IMR-90 (cell line): ENCODE measurements at regions not wholly inside any gene's neighbourhood (a gene's known extent, or its start where the extent isn't known, plus 50 kb on each side); places are given as distances from the start of the nearest gene placed in this dataset.

ENCODE experiments used
- ATAC-seq: fragments of 200-7000 bp; cut with Tn5 transposase; 2 replicates; pipeline ENCODE4 v1.9.1; 2020; ENCODE audit warnings: low read depth, mild to moderate bottlenecking, moderate library complexity
- BruUV-seq: library from RNA; stranded (reverse); fragments of 400-500 nt; replicated peaks from 2 replicates; lab custom pipeline; 2021; lab: Mats Ljungman, UMichigan
- CTCF ChIA-PET: fragments of 300-600 bp; formaldehyde crosslinking; extraction: SDS; loops from one replicate; lab custom pipeline; 2021; ENCODE audit warnings: antibody characterized with exemption; lab: Yijun Ruan, JAX
- POLR2A ChIA-PET: fragments of 300-600 bp; sonication (Branson Sonifier 250); formaldehyde crosslinking; loops from one replicate; lab custom pipeline; 2022; ENCODE audit warnings: antibody characterized with exemption; ENCODE audit not compliant: unreplicated experiment; lab: Charles Lee
- DNase-seq: peaks from one replicate; pipeline ENCODE4 v3.0.0; 2013
- H2AFZ ChIP-seq: replicated peaks from 2 replicates; pipeline ENCODE3; 2013; ENCODE audit warnings: low read length, mild to moderate bottlenecking; ENCODE audit not compliant: poor library complexity
- H2AK5ac ChIP-seq: 2 replicates; pipeline ENCODE4 v1.6.1; 2013; ENCODE audit warnings: low read depth, low read length, inconsistent platforms
- H2AK9ac ChIP-seq: replicated peaks from 2 replicates; pipeline ENCODE3; 2013; ENCODE audit warnings: mild to moderate bottlenecking, low read depth, low read length, moderate library complexity; ENCODE audit not compliant: poor library complexity
- H2BK120ac ChIP-seq: 2 replicates; pipeline ENCODE4 v1.6.1; 2013; ENCODE audit warnings: low read depth, low read length, inconsistent platforms
- H2BK15ac ChIP-seq: 3 replicates; pipeline ENCODE4 v1.6.1; 2013; ENCODE audit warnings: low read depth, low read length, inconsistent platforms
- H2BK20ac ChIP-seq: 2 replicates; pipeline ENCODE4 v1.6.1; 2013; ENCODE audit warnings: low read depth, mild to moderate bottlenecking, inconsistent platforms, low read length, moderate library complexity
- H2BK5ac ChIP-seq: 2 replicates; pipeline ENCODE4 v1.6.1; 2013; ENCODE audit warnings: mild to moderate bottlenecking, low read depth, low read length, inconsistent platforms; ENCODE audit not compliant: poor library complexity, severe bottlenecking
- H3K14ac ChIP-seq: replicated peaks from 2 replicates; pipeline ENCODE4 v1.6.1; 2013; ENCODE audit warnings: low read depth, low read length, inconsistent platforms
- H3K18ac ChIP-seq: 2 replicates; pipeline ENCODE4 v1.6.1; 2013; ENCODE audit warnings: low read depth, low read length, control low read depth
- H3K23ac ChIP-seq: 2 replicates; pipeline ENCODE4 v1.6.1; 2013; ENCODE audit warnings: low read depth, low read length, inconsistent platforms
- H3K27ac ChIP-seq: 2 replicates; pipeline ENCODE4 v1.5.1; 2013; ENCODE audit warnings: mild to moderate bottlenecking, control low read depth, low read length; ENCODE audit not compliant: insufficient read depth
- H3K27me3 ChIP-seq: 2 replicates; pipeline ENCODE4 v1.6.1; 2013; ENCODE audit warnings: low read length; ENCODE audit not compliant: control insufficient read depth, insufficient read depth
- H3K36me3 ChIP-seq: 2 replicates; pipeline ENCODE4 v1.6.1; 2013; ENCODE audit warnings: low read length, mixed read lengths; ENCODE audit not compliant: control insufficient read depth, insufficient read depth
- H3K4ac ChIP-seq: 2 replicates; pipeline ENCODE4 v1.6.1; 2013; ENCODE audit warnings: low read depth, low read length, inconsistent platforms
- H3K4me1 ChIP-seq: 2 replicates; pipeline ENCODE4 v1.6.1; 2013; ENCODE audit warnings: low read length, mixed read lengths; ENCODE audit not compliant: control insufficient read depth, insufficient read depth
- H3K4me2 ChIP-seq: 2 replicates; pipeline ENCODE4 v1.6.1; 2013; ENCODE audit warnings: low read depth, mild to moderate bottlenecking, control low read depth, low read length, moderate library complexity
- H3K4me3 ChIP-seq: 2 replicates; pipeline ENCODE4 v1.5.1; 2013; ENCODE audit warnings: low read depth, mild to moderate bottlenecking, control low read depth, low read length, moderate library complexity; ENCODE audit not compliant: insufficient read depth
- H3K56ac ChIP-seq: 2 replicates; pipeline ENCODE4 v1.6.1; 2013; ENCODE audit warnings: low read length, inconsistent platforms; ENCODE audit not compliant: insufficient read depth; ENCODE audit errors: extremely low read depth
- H3K79me1 ChIP-seq, 2 experiments: 2 replicates each; pipeline ENCODE4 v1.6.1; 2013; ENCODE audit warnings: low read length in 2 of 2, inconsistent platforms in 1 of 2, low read depth in 1 of 2
- H3K9ac ChIP-seq: 2 replicates; pipeline ENCODE4 v1.6.1; 2013; ENCODE audit warnings: low read depth, low read length, control low read depth
- H3K9me1 ChIP-seq: 2 replicates; pipeline ENCODE4 v1.6.1; 2013; ENCODE audit warnings: low read length, inconsistent platforms; ENCODE audit not compliant: insufficient read depth
- H3K9me3 ChIP-seq: 2 replicates; pipeline ENCODE4 v1.6.1; 2013; ENCODE audit warnings: low read length; ENCODE audit not compliant: control insufficient read depth, insufficient read depth
- H4K20me1 ChIP-seq: 2 replicates; pipeline ENCODE4 v1.6.1; 2013; ENCODE audit warnings: low read length, inconsistent platforms; ENCODE audit not compliant: insufficient read depth
- H4K5ac ChIP-seq: 2 replicates; pipeline ENCODE4 v1.6.1; 2013; ENCODE audit warnings: mild to moderate bottlenecking, low read depth, low read length, control low read depth
- H4K8ac ChIP-seq, 2 experiments: 2 replicates each; pipeline ENCODE4 v1.6.1; 2013; ENCODE audit warnings: low read depth in 2 of 2, low read length in 2 of 2, control low read depth in 1 of 2, inconsistent platforms in 1 of 2
- H4K91ac ChIP-seq: 2 replicates; pipeline ENCODE4 v1.6.1; 2013; ENCODE audit warnings: low read depth, low read length, inconsistent platforms; ENCODE audit not compliant: insufficient read depth
- BHLHE40 ChIP-seq: fragments of 150-350 bp; IDR thresholded peaks from 2 replicates; pipeline ENCODE4 v1.6.1; 2016; ENCODE audit warnings: mild to moderate bottlenecking, low read depth, low read length
- CEBPB ChIP-seq: IDR thresholded peaks from 2 replicates; pipeline ENCODE4 v1.6.1; 2012; ENCODE audit warnings: low read depth, low read length, improper control_type of control experiment
- CHD1 ChIP-seq: IDR thresholded peaks from 2 replicates; pipeline ENCODE4 v1.6.1; 2012; ENCODE audit warnings: low read depth, low read length, improper control_type of control experiment
- CTCF ChIP-seq: conservative IDR thresholded peaks from 2 replicates; pipeline ENCODE4 v1.5.1; 2012; ENCODE audit warnings: mild to moderate bottlenecking, low read depth, low read length, improper control_type of control experiment
- FOS ChIP-seq: fragments of 150-350 bp; IDR thresholded peaks from 2 replicates; pipeline ENCODE4 v1.6.1; 2016; ENCODE audit warnings: low read depth, low read length
- MAZ ChIP-seq: IDR thresholded peaks from 2 replicates; pipeline ENCODE4 v1.6.1; 2012; ENCODE audit warnings: low read depth, mild to moderate bottlenecking, low read length, improper control_type of control experiment, moderate library complexity, borderline replicate concordance
- MXI1 ChIP-seq: IDR thresholded peaks from 2 replicates; pipeline ENCODE4 v1.6.1; 2012; ENCODE audit warnings: low read depth, mild to moderate bottlenecking, low read length, moderate library complexity, borderline replicate concordance
- NFE2L2 ChIP-seq: fragments of 150-350 bp; IDR thresholded peaks from 2 replicates; pipeline ENCODE4 v1.6.1; 2016; ENCODE audit warnings: low read depth, mild to moderate bottlenecking, low read length
- POLR2A ChIP-seq: IDR thresholded peaks from 2 replicates; pipeline ENCODE4 v1.6.1; 2012; ENCODE audit warnings: mild to moderate bottlenecking, low read depth, low read length
- SMC3 ChIP-seq: fragments of 150-350 bp; IDR thresholded peaks from 2 replicates; pipeline ENCODE4 v1.6.1; 2016; ENCODE audit warnings: low read depth, mild to moderate bottlenecking, antibody characterized with exemption, low read length, moderate library complexity
- USF2 ChIP-seq: fragments of 150-350 bp; IDR thresholded peaks from 2 replicates; pipeline ENCODE4 v1.6.1; 2017; ENCODE audit warnings: mild to moderate bottlenecking, antibody characterized with exemption, low read length, low read depth
- WGBS, 2 experiments: methylation state at CpG; one replicate each; pipeline versions ENCODE4 v1.1.5 to v1.1.7; 2013; ENCODE audit warnings: missing lambda C conversion rate in 2 of 2; ENCODE audit not compliant: insufficient read length in 1 of 2; ENCODE audit errors: extremely low coverage in 2 of 2; 5-methylcytosine and 5-hydroxymethylcytosine counted together
- dilution Hi-C: fragments of 300-500 bp; cut with HindIII; formaldehyde crosslinking; loops from one replicate; pipeline ENCODE4 v1.14.3; 2018; ENCODE audit warnings: low sequenced_read_pairs; ENCODE audit not compliant: unreplicated experiment
- in situ Hi-C: fragments of 300-500 bp; cut with MboI; formaldehyde crosslinking; loops from 3 replicates; pipeline ENCODE4 v1.14.3; 2019; ENCODE audit warnings: low sequenced_read_pairs, inconsistent platforms, mixed read lengths
- intact Hi-C: fragments of 100-400 bp; cut with micrococcal nuclease; formaldehyde crosslinking; loops from 2 replicates; pipeline ENCODE4 v1.10.0; 2022

- Histone ChIP-seq H3K56ac (no peak overlapping the region), H3K27ac (no peak overlapping the region), H3K36me3 (no peaks in the 10 kb centered on the region), H2BK120ac (no peak overlapping the region), H3K14ac (no peak overlapping the region), H2AK5ac (no peak overlapping the region), H3K4me1 (peaks cover 2% of the 10 kb centered on the region), H4K91ac (no peak overlapping the region), H4K5ac (no peak overlapping the region), H3K23ac (no peak overlapping the region), H3K4me3 (no peak overlapping the region), H3K9me3 (peaks cover 9% of the 10 kb centered on the region), H2BK5ac (no peak overlapping the region), H3K18ac (no peak overlapping the region), H3K4ac (no peak overlapping the region), H3K9ac (no peak overlapping the region), H4K20me1 (no peaks in the 10 kb centered on the region), H3K4me2 (no peak overlapping the region), H2BK20ac (no peak overlapping the region), H3K27me3 (no peaks in the 10 kb centered on the region; the same call in 1 of the 2 replicates), H2BK15ac (no peak overlapping the region), H2AFZ (no peak overlapping the region), H2AK9ac (no peak overlapping the region), H3K9me1 (no peaks in the 10 kb centered on the region), H3K79me1 (no peaks in the 10 kb centered on the region), H4K8ac (no peak overlapping the region)
- TF ChIP-seq USF2, result no peak
- no peak for TF ChIP-seq CTCF
- no peak for TF ChIP-seq MAZ
- no peak for TF ChIP-seq BHLHE40
- TF ChIP-seq SMC3, result no peak
- no peak for TF ChIP-seq POLR2A
- no peak for TF ChIP-seq MXI1
- TF ChIP-seq CHD1, result no peak
- TF ChIP-seq CEBPB, result no peak
- TF ChIP-seq FOS, result no peak
- TF ChIP-seq NFE2L2, result no peak
- ATAC-seq, result no peak
- POLR2A ChIA-PET, result no interaction called here
- DNase-seq, result no peak
- CTCF ChIA-PET, result no interaction called here
- dilution Hi-C loops, result no loop called here
- intact Hi-C loops, result no loop called here
- no CpG with 5 or more reads among the region's 6 CpGs for WGBS, 2 experiments
- BruUV-seq, result no TSS peak
- in situ Hi-C loops, result no loop called here
Observed at GRCh38 chr21:34006611-34007168, 66.7 kb upstream of the MRPS6 start.
